IMR-90 (cell line): ENCODE measurements at regions not wholly inside any gene's neighbourhood (a gene's known extent, or its start where the extent isn't known, plus 50 kb on each side); places are given as distances from the start of the nearest gene placed in this dataset.

ENCODE experiments used
- ATAC-seq: fragments of 200-7000 bp; cut with Tn5 transposase; 2 replicates; pipeline ENCODE4 v1.9.1; 2020; ENCODE audit warnings: low read depth, mild to moderate bottlenecking, moderate library complexity
- BruUV-seq: library from RNA; stranded (reverse); fragments of 400-500 nt; replicated peaks from 2 replicates; lab custom pipeline; 2021; lab: Mats Ljungman, UMichigan
- CTCF ChIA-PET: fragments of 300-600 bp; formaldehyde crosslinking; extraction: SDS; loops from one replicate; lab custom pipeline; 2021; ENCODE audit warnings: antibody characterized with exemption; lab: Yijun Ruan, JAX
- POLR2A ChIA-PET: fragments of 300-600 bp; sonication (Branson Sonifier 250); formaldehyde crosslinking; loops from one replicate; lab custom pipeline; 2022; ENCODE audit warnings: antibody characterized with exemption; ENCODE audit not compliant: unreplicated experiment; lab: Charles Lee
- DNase-seq: peaks from one replicate; pipeline ENCODE4 v3.0.0; 2013
- H2AFZ ChIP-seq: replicated peaks from 2 replicates; pipeline ENCODE3; 2013; ENCODE audit warnings: low read length, mild to moderate bottlenecking; ENCODE audit not compliant: poor library complexity
- H2AK5ac ChIP-seq: 2 replicates; pipeline ENCODE4 v1.6.1; 2013; ENCODE audit warnings: low read depth, low read length, inconsistent platforms
- H2AK9ac ChIP-seq: replicated peaks from 2 replicates; pipeline ENCODE3; 2013; ENCODE audit warnings: mild to moderate bottlenecking, low read depth, low read length, moderate library complexity; ENCODE audit not compliant: poor library complexity
- H2BK120ac ChIP-seq: 2 replicates; pipeline ENCODE4 v1.6.1; 2013; ENCODE audit warnings: low read depth, low read length, inconsistent platforms
- H2BK15ac ChIP-seq: 3 replicates; pipeline ENCODE4 v1.6.1; 2013; ENCODE audit warnings: low read depth, low read length, inconsistent platforms
- H2BK20ac ChIP-seq: 2 replicates; pipeline ENCODE4 v1.6.1; 2013; ENCODE audit warnings: low read depth, mild to moderate bottlenecking, inconsistent platforms, low read length, moderate library complexity
- H2BK5ac ChIP-seq: 2 replicates; pipeline ENCODE4 v1.6.1; 2013; ENCODE audit warnings: mild to moderate bottlenecking, low read depth, low read length, inconsistent platforms; ENCODE audit not compliant: poor library complexity, severe bottlenecking
- H3K14ac ChIP-seq: replicated peaks from 2 replicates; pipeline ENCODE4 v1.6.1; 2013; ENCODE audit warnings: low read depth, low read length, inconsistent platforms
- H3K18ac ChIP-seq: 2 replicates; pipeline ENCODE4 v1.6.1; 2013; ENCODE audit warnings: low read depth, low read length, control low read depth
- H3K23ac ChIP-seq: 2 replicates; pipeline ENCODE4 v1.6.1; 2013; ENCODE audit warnings: low read depth, low read length, inconsistent platforms
- H3K27ac ChIP-seq: 2 replicates; pipeline ENCODE4 v1.5.1; 2013; ENCODE audit warnings: mild to moderate bottlenecking, control low read depth, low read length; ENCODE audit not compliant: insufficient read depth
- H3K27me3 ChIP-seq: 2 replicates; pipeline ENCODE4 v1.6.1; 2013; ENCODE audit warnings: low read length; ENCODE audit not compliant: control insufficient read depth, insufficient read depth
- H3K36me3 ChIP-seq: 2 replicates; pipeline ENCODE4 v1.6.1; 2013; ENCODE audit warnings: low read length, mixed read lengths; ENCODE audit not compliant: control insufficient read depth, insufficient read depth
- H3K4ac ChIP-seq: 2 replicates; pipeline ENCODE4 v1.6.1; 2013; ENCODE audit warnings: low read depth, low read length, inconsistent platforms
- H3K4me1 ChIP-seq: 2 replicates; pipeline ENCODE4 v1.6.1; 2013; ENCODE audit warnings: low read length, mixed read lengths; ENCODE audit not compliant: control insufficient read depth, insufficient read depth
- H3K4me2 ChIP-seq: 2 replicates; pipeline ENCODE4 v1.6.1; 2013; ENCODE audit warnings: low read depth, mild to moderate bottlenecking, control low read depth, low read length, moderate library complexity
- H3K4me3 ChIP-seq: 2 replicates; pipeline ENCODE4 v1.5.1; 2013; ENCODE audit warnings: low read depth, mild to moderate bottlenecking, control low read depth, low read length, moderate library complexity; ENCODE audit not compliant: insufficient read depth
- H3K56ac ChIP-seq: 2 replicates; pipeline ENCODE4 v1.6.1; 2013; ENCODE audit warnings: low read length, inconsistent platforms; ENCODE audit not compliant: insufficient read depth; ENCODE audit errors: extremely low read depth
- H3K79me1 ChIP-seq, 2 experiments: 2 replicates each; pipeline ENCODE4 v1.6.1; 2013; ENCODE audit warnings: low read length in 2 of 2, inconsistent platforms in 1 of 2, low read depth in 1 of 2
- H3K9ac ChIP-seq: 2 replicates; pipeline ENCODE4 v1.6.1; 2013; ENCODE audit warnings: low read depth, low read length, control low read depth
- H3K9me1 ChIP-seq: 2 replicates; pipeline ENCODE4 v1.6.1; 2013; ENCODE audit warnings: low read length, inconsistent platforms; ENCODE audit not compliant: insufficient read depth
- H3K9me3 ChIP-seq: 2 replicates; pipeline ENCODE4 v1.6.1; 2013; ENCODE audit warnings: low read length; ENCODE audit not compliant: control insufficient read depth, insufficient read depth
- H4K20me1 ChIP-seq: 2 replicates; pipeline ENCODE4 v1.6.1; 2013; ENCODE audit warnings: low read length, inconsistent platforms; ENCODE audit not compliant: insufficient read depth
- H4K5ac ChIP-seq: 2 replicates; pipeline ENCODE4 v1.6.1; 2013; ENCODE audit warnings: mild to moderate bottlenecking, low read depth, low read length, control low read depth
- H4K8ac ChIP-seq, 2 experiments: 2 replicates each; pipeline ENCODE4 v1.6.1; 2013; ENCODE audit warnings: low read depth in 2 of 2, low read length in 2 of 2, control low read depth in 1 of 2, inconsistent platforms in 1 of 2
- H4K91ac ChIP-seq: 2 replicates; pipeline ENCODE4 v1.6.1; 2013; ENCODE audit warnings: low read depth, low read length, inconsistent platforms; ENCODE audit not compliant: insufficient read depth
- BHLHE40 ChIP-seq: fragments of 150-350 bp; IDR thresholded peaks from 2 replicates; pipeline ENCODE4 v1.6.1; 2016; ENCODE audit warnings: mild to moderate bottlenecking, low read depth, low read length
- CEBPB ChIP-seq: IDR thresholded peaks from 2 replicates; pipeline ENCODE4 v1.6.1; 2012; ENCODE audit warnings: low read depth, low read length, improper control_type of control experiment
- CHD1 ChIP-seq: IDR thresholded peaks from 2 replicates; pipeline ENCODE4 v1.6.1; 2012; ENCODE audit warnings: low read depth, low read length, improper control_type of control experiment
- ELK1 ChIP-seq: fragments of 150-350 bp; IDR thresholded peaks from 2 replicates; pipeline ENCODE4 v1.6.1; 2016; ENCODE audit warnings: low read depth, mild to moderate bottlenecking, low read length, moderate library complexity, borderline replicate concordance
- FOS ChIP-seq: fragments of 150-350 bp; IDR thresholded peaks from 2 replicates; pipeline ENCODE4 v1.6.1; 2016; ENCODE audit warnings: low read depth, low read length
- MAFK ChIP-seq: IDR thresholded peaks from 2 replicates; pipeline ENCODE4 v1.6.1; 2012; ENCODE audit warnings: low read depth, low read length, improper control_type of control experiment
- MAZ ChIP-seq: IDR thresholded peaks from 2 replicates; pipeline ENCODE4 v1.6.1; 2012; ENCODE audit warnings: low read depth, mild to moderate bottlenecking, low read length, improper control_type of control experiment, moderate library complexity, borderline replicate concordance
- MXI1 ChIP-seq: IDR thresholded peaks from 2 replicates; pipeline ENCODE4 v1.6.1; 2012; ENCODE audit warnings: low read depth, mild to moderate bottlenecking, low read length, moderate library complexity, borderline replicate concordance
- NFE2L2 ChIP-seq: fragments of 150-350 bp; IDR thresholded peaks from 2 replicates; pipeline ENCODE4 v1.6.1; 2016; ENCODE audit warnings: low read depth, mild to moderate bottlenecking, low read length
- POLR2A ChIP-seq: IDR thresholded peaks from 2 replicates; pipeline ENCODE4 v1.6.1; 2012; ENCODE audit warnings: mild to moderate bottlenecking, low read depth, low read length
- RAD21 ChIP-seq: IDR thresholded peaks from 2 replicates; pipeline ENCODE4 v1.6.1; 2012; ENCODE audit warnings: low read length, improper control_type of control experiment
- RCOR1 ChIP-seq: IDR thresholded peaks from 2 replicates; pipeline ENCODE4 v1.6.1; 2012; ENCODE audit warnings: mild to moderate bottlenecking, low read length, improper control_type of control experiment; ENCODE audit not compliant: insufficient replicate concordance
- RFX5 ChIP-seq: IDR thresholded peaks from 2 replicates; pipeline ENCODE4 v1.8.0; 2012; ENCODE audit warnings: low read depth, mild to moderate bottlenecking, low read length, moderate library complexity
- SMC3 ChIP-seq: fragments of 150-350 bp; IDR thresholded peaks from 2 replicates; pipeline ENCODE4 v1.6.1; 2016; ENCODE audit warnings: low read depth, mild to moderate bottlenecking, antibody characterized with exemption, low read length, moderate library complexity
- WGBS, 2 experiments: methylation state at CpG; one replicate each; pipeline versions ENCODE4 v1.1.5 to v1.1.7; 2013; ENCODE audit warnings: missing lambda C conversion rate in 2 of 2; ENCODE audit not compliant: insufficient read length in 1 of 2; ENCODE audit errors: extremely low coverage in 2 of 2; 5-methylcytosine and 5-hydroxymethylcytosine counted together
- dilution Hi-C: fragments of 300-500 bp; cut with HindIII; formaldehyde crosslinking; loops from one replicate; pipeline ENCODE4 v1.14.3; 2018; ENCODE audit warnings: low sequenced_read_pairs; ENCODE audit not compliant: unreplicated experiment
- in situ Hi-C: fragments of 300-500 bp; cut with MboI; formaldehyde crosslinking; loops from 3 replicates; pipeline ENCODE4 v1.14.3; 2019; ENCODE audit warnings: low sequenced_read_pairs, inconsistent platforms, mixed read lengths
- intact Hi-C: fragments of 100-400 bp; cut with micrococcal nuclease; formaldehyde crosslinking; loops from 2 replicates; pipeline ENCODE4 v1.10.0; 2022
- TF ChIP-seq, protein P1 (sequence below): fragments of 150-350 bp; IDR thresholded peaks from 2 replicates; pipeline ENCODE4 v1.6.1; 2017; ENCODE audit warnings: mild to moderate bottlenecking, antibody characterized with exemption, low read length, low read depth
- TF ChIP-seq, protein P2 (sequence below): conservative IDR thresholded peaks from 2 replicates; pipeline ENCODE4 v1.5.1; 2012; ENCODE audit warnings: mild to moderate bottlenecking, low read depth, low read length, improper control_type of control experiment

- WGBS, 2 experiments, result no CpG with 5 or more reads among the region's 1 CpG
- H2AK9ac ChIP-seq, result no peak overlapping the region
Observed at GRCh38 chr5:161155451-161155850, 303.4 kb upstream of the ATP10B start.

More at GRCh38 chr5:161155451-161155850, 303.4 kb upstream of the ATP10B start:
- Histone ChIP-seq H4K91ac (no peak overlapping the region), H3K27me3 (no peaks in the 10 kb centered on the region), H3K18ac (no peak overlapping the region), H3K9me1 (no peaks in the 10 kb centered on the region), H3K27ac (no peak overlapping the region), H3K4me3 (no peak overlapping the region), H3K23ac (no peak overlapping the region), H2BK15ac (no peak overlapping the region), H3K4me2 (no peak overlapping the region), H2BK5ac (no peak overlapping the region), H3K9ac (no peak overlapping the region), H2AK5ac (no peak overlapping the region), H3K14ac (no peak overlapping the region), H3K4me1 (no peaks in the 10 kb centered on the region), H4K20me1 (no peaks in the 10 kb centered on the region), H2AFZ (no peak overlapping the region), H3K79me1 (no peaks in the 10 kb centered on the region), H2BK120ac (no peak overlapping the region), H2BK20ac (no peak overlapping the region), H4K5ac (no peak overlapping the region), H4K8ac (no peak overlapping the region), H3K4ac (no peak overlapping the region), H3K56ac (no peak overlapping the region), H3K9me3 (no peaks in the 10 kb centered on the region; the same call in 1 of the 2 replicates), H3K36me3 (no peaks in the 10 kb centered on the region)
- no TSS peak for BruUV-seq
- in situ Hi-C loops (no loop called here), dilution Hi-C loops (no loop called here), intact Hi-C loops (no loop called here)
- DNase-seq (no peak), ATAC-seq (no peak)
- TF ChIP-seq CEBPB (no peak), CHD1 (no peak), MXI1 (no peak), RFX5 (no peak), RCOR1 (no peak), MAFK (no peak), RAD21 (no peak), POLR2A (no peak), NFE2L2 (no peak), BHLHE40 (no peak), SMC3 (no peak), ELK1 (no peak), MAZ (no peak), FOS (no peak)
- TF ChIP-seq, protein P1, sequence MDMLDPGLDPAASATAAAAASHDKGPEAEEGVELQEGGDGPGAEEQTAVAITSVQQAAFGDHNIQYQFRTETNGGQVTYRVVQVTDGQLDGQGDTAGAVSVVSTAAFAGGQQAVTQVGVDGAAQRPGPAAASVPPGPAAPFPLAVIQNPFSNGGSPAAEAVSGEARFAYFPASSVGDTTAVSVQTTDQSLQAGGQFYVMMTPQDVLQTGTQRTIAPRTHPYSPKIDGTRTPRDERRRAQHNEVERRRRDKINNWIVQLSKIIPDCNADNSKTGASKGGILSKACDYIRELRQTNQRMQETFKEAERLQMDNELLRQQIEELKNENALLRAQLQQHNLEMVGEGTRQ, result no peak
- TF ChIP-seq, protein P2, sequence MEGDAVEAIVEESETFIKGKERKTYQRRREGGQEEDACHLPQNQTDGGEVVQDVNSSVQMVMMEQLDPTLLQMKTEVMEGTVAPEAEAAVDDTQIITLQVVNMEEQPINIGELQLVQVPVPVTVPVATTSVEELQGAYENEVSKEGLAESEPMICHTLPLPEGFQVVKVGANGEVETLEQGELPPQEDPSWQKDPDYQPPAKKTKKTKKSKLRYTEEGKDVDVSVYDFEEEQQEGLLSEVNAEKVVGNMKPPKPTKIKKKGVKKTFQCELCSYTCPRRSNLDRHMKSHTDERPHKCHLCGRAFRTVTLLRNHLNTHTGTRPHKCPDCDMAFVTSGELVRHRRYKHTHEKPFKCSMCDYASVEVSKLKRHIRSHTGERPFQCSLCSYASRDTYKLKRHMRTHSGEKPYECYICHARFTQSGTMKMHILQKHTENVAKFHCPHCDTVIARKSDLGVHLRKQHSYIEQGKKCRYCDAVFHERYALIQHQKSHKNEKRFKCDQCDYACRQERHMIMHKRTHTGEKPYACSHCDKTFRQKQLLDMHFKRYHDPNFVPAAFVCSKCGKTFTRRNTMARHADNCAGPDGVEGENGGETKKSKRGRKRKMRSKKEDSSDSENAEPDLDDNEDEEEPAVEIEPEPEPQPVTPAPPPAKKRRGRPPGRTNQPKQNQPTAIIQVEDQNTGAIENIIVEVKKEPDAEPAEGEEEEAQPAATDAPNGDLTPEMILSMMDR, result no peak
- CTCF ChIA-PET, result no interaction called here
- POLR2A ChIA-PET, result no interaction called here
